Activated T-cell treated with anti-CD3 and anti-CD28 coated beads, Interleukin-2, amount 50 U/mL, for 72 hours (primary cell): ENCODE measurements at regions not wholly inside any gene's neighbourhood (a gene's known extent, or its start where the extent isn't known, plus 50 kb on each side); places are given as distances from the start of the nearest gene placed in this dataset.

Experiments
- ATAC-seq, 2 donors: fragments of 150-1000 bp; cut with Tn5 transposase; replicated peaks in 1 of 2; 2 replicates each; pipeline ENCODE4 v1.10.0; 2021; ENCODE audit warnings: moderate library complexity in 2 of 2, mild to moderate bottlenecking in 1 of 2
- DNase-seq, 2 donors: peaks; one replicate each; pipeline ENCODE4 v3.0.0; 2021 to 2022; ENCODE audit warnings: mixed read lengths in 1 of 2
- H3K27ac Mint-ChIP-seq: one replicate; pipeline ENCODE4 v1.8.0; 2022; ENCODE audit warnings: mild to moderate bottlenecking, moderate library complexity, mixed read lengths
- H3K27me3 Mint-ChIP-seq: one replicate; pipeline ENCODE4 v1.8.0; 2022; ENCODE audit warnings: low read depth, mixed read lengths
- H3K36me3 Mint-ChIP-seq, 2 donors: one replicate each; pipeline ENCODE4 v1.8.0; 2022; ENCODE audit warnings: mixed read lengths in 2 of 2, mild to moderate bottlenecking in 1 of 2; ENCODE audit not compliant: insufficient read depth in 2 of 2
- H3K4me1 Mint-ChIP-seq: one replicate; pipeline ENCODE4 v1.8.0; 2022; ENCODE audit warnings: low read depth, mixed read lengths
- H3K4me3 Mint-ChIP-seq, 2 donors: one replicate each; pipeline ENCODE4 v1.8.0; 2022; ENCODE audit warnings: mild to moderate bottlenecking in 2 of 2, mixed read lengths in 2 of 2, moderate library complexity in 2 of 2
- H3K9me3 Mint-ChIP-seq, 2 donors: one replicate each; pipeline ENCODE4 v1.8.0; 2022; ENCODE audit warnings: mixed read lengths in 2 of 2

- Mint-ChIP-seq H3K36me3 (peaks cover 0 to 2% of the 10 kb centered on the region in 2 donors), H3K4me1 (peaks cover 9% of the 10 kb centered on the region)
These were observed 327.3 kb downstream of the TTLL7 start for GRCh38 chr1:83671586-83671985.

GRCh38 chr1:83670909-83671565, 327.9 kb downstream of the TTLL7 start:
- peaks cover 9% of the 10 kb centered on the region for H3K4me1 Mint-ChIP-seq
- H3K27ac Mint-ChIP-seq, result no peak overlapping the region
- DNase-seq, result no peak
- no peak for ATAC-seq
- H3K4me3 Mint-ChIP-seq, result no peak overlapping the region
- H3K9me3 Mint-ChIP-seq, result peaks cover 1 to 5% of the 10 kb centered on the region in 2 donors
- H3K36me3 Mint-ChIP-seq, result peaks cover 0 to 2% of the 10 kb centered on the region in 2 donors
- H3K27me3 Mint-ChIP-seq, result no peaks in the 10 kb centered on the region

More at GRCh38 chr1:83671586-83671985, 327.3 kb downstream of the TTLL7 start:
- Mint-ChIP-seq H3K4me3 (no peak overlapping the region), H3K27ac (no peak overlapping the region), H3K27me3 (no peaks in the 10 kb centered on the region), H3K9me3 (peaks cover 1 to 5% of the 10 kb centered on the region in 2 donors)
- no peak for ATAC-seq
- no peak for DNase-seq

- ATAC-seq (no peak), DNase-seq (no peak)
- H3K27me3 Mint-ChIP-seq, result no peaks in the 10 kb centered on the region
- H3K36me3 Mint-ChIP-seq, result no peaks in the 10 kb centered on the region
- no peak overlapping the region for H3K27ac Mint-ChIP-seq
- H3K4me1 Mint-ChIP-seq, result peaks cover 5% of the 10 kb centered on the region
- H3K4me3 Mint-ChIP-seq, result no peak overlapping the region
- H3K9me3 Mint-ChIP-seq, result peaks cover 0 to 4% of the 10 kb centered on the region in 2 donors
These were observed 357.0 kb downstream of the TTLL7 start for GRCh38 chr1:83641796-83642443.

GRCh38 chr1:83641206-83641658, 357.7 kb downstream of the TTLL7 start:
- DNase-seq (no peak), ATAC-seq (no peak)
- no peak overlapping the region for H3K4me3 Mint-ChIP-seq
- peaks cover 0 to 4% of the 10 kb centered on the region in 2 donors for H3K9me3 Mint-ChIP-seq
- H3K27me3 Mint-ChIP-seq, result no peaks in the 10 kb centered on the region
- peaks cover 5% of the 10 kb centered on the region for H3K4me1 Mint-ChIP-seq
- no peak overlapping the region for H3K27ac Mint-ChIP-seq
- no peaks in the 10 kb centered on the region for H3K36me3 Mint-ChIP-seq

- peaks cover 0 to 4% of the 10 kb centered on the region in 2 donors for H3K9me3 Mint-ChIP-seq
- no peak overlapping the region for H3K4me3 Mint-ChIP-seq
- DNase-seq, result no peak
- H3K4me1 Mint-ChIP-seq, result peaks cover 5% of the 10 kb centered on the region
- H3K27ac Mint-ChIP-seq, result no peak overlapping the region
- H3K36me3 Mint-ChIP-seq, result no peaks in the 10 kb centered on the region
- no peak for ATAC-seq
- no peaks in the 10 kb centered on the region for H3K27me3 Mint-ChIP-seq
These were observed 359.1 kb downstream of the TTLL7 start for GRCh38 chr1:83639785-83640184.

- DNase-seq, result no peak
- Mint-ChIP-seq H3K27ac (no peak overlapping the region), H3K36me3 (no peaks in the 10 kb centered on the region), H3K4me1 (peaks cover 16% of the 10 kb centered on the region), H3K4me3 (no peak overlapping the region), H3K27me3 (no peaks in the 10 kb centered on the region), H3K9me3 (no peaks in the 10 kb centered on the region)
- no peak for ATAC-seq
These were observed 361.3 kb downstream of the TTLL7 start for GRCh38 chr1:83637586-83637985.

GRCh38 chr1:83637009-83637408, 361.9 kb downstream of the TTLL7 start:
- Mint-ChIP-seq H3K27ac (no peak overlapping the region), H3K4me1 (peaks cover 20% of the 10 kb centered on the region)
- ATAC-seq, result no peak

GRCh38 chr1:83632906-83633305, 366.0 kb downstream of the TTLL7 start:
- Mint-ChIP-seq H3K27me3 (no peaks in the 10 kb centered on the region), H3K36me3 (peaks cover 4 to 6% of the 10 kb centered on the region in 2 donors), H3K9me3 (peaks cover 6 to 8% of the 10 kb centered on the region in 2 donors), H3K27ac (peak overlapping the region; percentile 6), H3K4me3 (peak overlapping the region in 1 of 2 donors; percentile 36), H3K4me1 (peaks cover 15% of the 10 kb centered on the region)
- ATAC-seq (peak; percentile 91 to 98), DNase-seq (peak; percentile 11 to 37)

More at GRCh38 chr1:83637009-83637408, 361.9 kb downstream of the TTLL7 start:
- DNase-seq, result no peak
- Mint-ChIP-seq H3K36me3 (no peaks in the 10 kb centered on the region), H3K27me3 (no peaks in the 10 kb centered on the region), H3K9me3 (no peaks in the 10 kb centered on the region), H3K4me3 (no peak overlapping the region)

- DNase-seq, result no peak
- Mint-ChIP-seq H3K27ac (no peak overlapping the region), H3K27me3 (no peaks in the 10 kb centered on the region), H3K4me1 (peaks cover 15% of the 10 kb centered on the region), H3K9me3 (peaks cover 7 to 8% of the 10 kb centered on the region in 2 donors), H3K4me3 (no peak overlapping the region), H3K36me3 (peaks cover 4 to 6% of the 10 kb centered on the region in 2 donors)
- no peak for ATAC-seq
These were observed 367.1 kb downstream of the TTLL7 start for GRCh38 chr1:83631851-83632250.

- Mint-ChIP-seq H3K27me3 (no peaks in the 10 kb centered on the region), H3K4me1 (no peaks in the 10 kb centered on the region), H3K4me3 (no peak overlapping the region)
These were observed 371.9 kb downstream of the TTLL7 start for GRCh38 chr1:83627045-83627444.

GRCh38 chr1:83626603-83627002, 372.3 kb downstream of the TTLL7 start:
- no peaks in the 10 kb centered on the region for H3K27me3 Mint-ChIP-seq
- peaks cover 7 to 8% of the 10 kb centered on the region in 2 donors for H3K9me3 Mint-ChIP-seq
- H3K36me3 Mint-ChIP-seq, result peaks cover 4 to 6% of the 10 kb centered on the region in 2 donors
- no peak overlapping the region for H3K27ac Mint-ChIP-seq
- no peak for DNase-seq
- H3K4me1 Mint-ChIP-seq, result no peaks in the 10 kb centered on the region
- no peak for ATAC-seq
- H3K4me3 Mint-ChIP-seq, result no peak overlapping the region

More at GRCh38 chr1:83627045-83627444, 371.9 kb downstream of the TTLL7 start:
- DNase-seq (no peak), ATAC-seq (no peak)
- Mint-ChIP-seq H3K9me3 (peaks cover 7 to 8% of the 10 kb centered on the region in 2 donors), H3K27ac (no peak overlapping the region), H3K36me3 (peaks cover 4 to 6% of the 10 kb centered on the region in 2 donors)

GRCh38 chr1:83625646-83626045, 373.3 kb downstream of the TTLL7 start:
- H3K4me3 Mint-ChIP-seq, result no peak overlapping the region
- no peak overlapping the region for H3K27ac Mint-ChIP-seq
- no peaks in the 10 kb centered on the region for H3K4me1 Mint-ChIP-seq
- H3K36me3 Mint-ChIP-seq, result peaks cover 4 to 6% of the 10 kb centered on the region in 2 donors
- H3K27me3 Mint-ChIP-seq, result no peaks in the 10 kb centered on the region
- ATAC-seq (no peak), DNase-seq (no peak)
- peaks cover 6 to 7% of the 10 kb centered on the region in 2 donors for H3K9me3 Mint-ChIP-seq

GRCh38 chr1:83620016-83620415, 378.9 kb downstream of the TTLL7 start:
- no peaks in the 10 kb centered on the region for H3K9me3 Mint-ChIP-seq
- no peak for ATAC-seq
- no peaks in the 10 kb centered on the region for H3K36me3 Mint-ChIP-seq
- H3K27me3 Mint-ChIP-seq, result no peaks in the 10 kb centered on the region
- H3K4me3 Mint-ChIP-seq, result no peak overlapping the region
- DNase-seq, result no peak
- H3K27ac Mint-ChIP-seq, result no peak overlapping the region
- H3K4me1 Mint-ChIP-seq, result no peaks in the 10 kb centered on the region
